Stimulated activated naive CD8-positive, alpha-beta T cell treated with anti-CD3 and anti-CD28 coated beads, Interleukin-15, Interleukin-2, amounts not matched to agents 100 ng/mL and 50 ng/mL, for 24 hours (primary cell): ENCODE measurements at regions not wholly inside any gene's neighbourhood (a gene's known extent, or its start where the extent isn't known, plus 50 kb on each side); places are given as distances from the start of the nearest gene placed in this dataset.

ENCODE experiments used
- H3K27ac Mint-ChIP-seq: one replicate; pipeline ENCODE4 v1.8.0; 2021; ENCODE audit warnings: mild to moderate bottlenecking, mixed read lengths
- H3K27me3 Mint-ChIP-seq: one replicate; pipeline ENCODE4 v1.8.0; 2021; ENCODE audit warnings: mixed read lengths
- H3K36me3 Mint-ChIP-seq: one replicate; pipeline ENCODE4 v1.8.0; 2021; ENCODE audit warnings: low read depth, mixed read lengths
- H3K4me1 Mint-ChIP-seq: one replicate; pipeline ENCODE4 v1.8.0; 2021; ENCODE audit warnings: low read depth, mixed read lengths
- H3K4me3 Mint-ChIP-seq: one replicate; pipeline ENCODE4 v1.8.0; 2021; ENCODE audit warnings: mild to moderate bottlenecking, mixed read lengths
- H3K9me3 Mint-ChIP-seq: one replicate; pipeline ENCODE4 v1.8.0; 2021; ENCODE audit warnings: mixed read lengths

GRCh38 chr5:21164425-21164824 lies 1176.4 kb upstream of the CDH18 start:
- peaks cover 3% of the 10 kb centered on the region for H3K9me3 Mint-ChIP-seq
- no peak overlapping the region for H3K4me3 Mint-ChIP-seq
- no peak overlapping the region for H3K27ac Mint-ChIP-seq
- H3K4me1 Mint-ChIP-seq: no peaks in the 10 kb centered on the region
- no peaks in the 10 kb centered on the region for H3K36me3 Mint-ChIP-seq
- H3K27me3 Mint-ChIP-seq: no peaks in the 10 kb centered on the region

- H3K4me1 Mint-ChIP-seq: no peaks in the 10 kb centered on the region
- H3K36me3 Mint-ChIP-seq: no peaks in the 10 kb centered on the region
- no peaks in the 10 kb centered on the region for H3K27me3 Mint-ChIP-seq
- no peak overlapping the region for H3K4me3 Mint-ChIP-seq
- peaks cover 17% of the 10 kb centered on the region for H3K9me3 Mint-ChIP-seq
- H3K27ac Mint-ChIP-seq: no peak overlapping the region
These were observed 1171.6 kb upstream of the CDH18 start for GRCh38 chr5:21159510-21160059.

- no peak overlapping the region for H3K4me3 Mint-ChIP-seq
- no peaks in the 10 kb centered on the region for H3K36me3 Mint-ChIP-seq
- H3K27me3 Mint-ChIP-seq: no peaks in the 10 kb centered on the region
- peaks cover 14% of the 10 kb centered on the region for H3K9me3 Mint-ChIP-seq
- no peaks in the 10 kb centered on the region for H3K4me1 Mint-ChIP-seq
- no peak overlapping the region for H3K27ac Mint-ChIP-seq
These were observed 1166.5 kb upstream of the CDH18 start for GRCh38 chr5:21154526-21154925.

- no peaks in the 10 kb centered on the region for H3K27me3 Mint-ChIP-seq
- H3K9me3 Mint-ChIP-seq: peaks cover 9% of the 10 kb centered on the region
- no peak overlapping the region for H3K4me3 Mint-ChIP-seq
- H3K27ac Mint-ChIP-seq: no peak overlapping the region
- no peaks in the 10 kb centered on the region for H3K36me3 Mint-ChIP-seq
- no peaks in the 10 kb centered on the region for H3K4me1 Mint-ChIP-seq
These were observed 1164.6 kb upstream of the CDH18 start for GRCh38 chr5:21152611-21153010.

- no peaks in the 10 kb centered on the region for H3K27me3 Mint-ChIP-seq
- H3K36me3 Mint-ChIP-seq: no peaks in the 10 kb centered on the region
- peaks cover 16% of the 10 kb centered on the region for H3K9me3 Mint-ChIP-seq
- no peak overlapping the region for H3K4me3 Mint-ChIP-seq
- no peaks in the 10 kb centered on the region for H3K4me1 Mint-ChIP-seq
- no peak overlapping the region for H3K27ac Mint-ChIP-seq
These were observed 1157.4 kb upstream of the CDH18 start for GRCh38 chr5:21145376-21145775.

GRCh38 chr5:21143686-21144085 lies 1155.7 kb upstream of the CDH18 start:
- Mint-ChIP-seq H3K27ac (no peak overlapping the region), H3K4me3 (no peak overlapping the region), H3K4me1 (no peaks in the 10 kb centered on the region), H3K27me3 (no peaks in the 10 kb centered on the region), H3K36me3 (no peaks in the 10 kb centered on the region), H3K9me3 (peaks cover 16% of the 10 kb centered on the region)

GRCh38 chr5:21142791-21143190 lies 1154.8 kb upstream of the CDH18 start:
- peaks cover 11% of the 10 kb centered on the region for H3K9me3 Mint-ChIP-seq
- no peaks in the 10 kb centered on the region for H3K36me3 Mint-ChIP-seq
- H3K4me1 Mint-ChIP-seq: no peaks in the 10 kb centered on the region
- no peak overlapping the region for H3K27ac Mint-ChIP-seq
- no peaks in the 10 kb centered on the region for H3K27me3 Mint-ChIP-seq
- H3K4me3 Mint-ChIP-seq: no peak overlapping the region

- no peaks in the 10 kb centered on the region for H3K36me3 Mint-ChIP-seq
- no peaks in the 10 kb centered on the region for H3K27me3 Mint-ChIP-seq
- no peak overlapping the region for H3K4me3 Mint-ChIP-seq
- no peak overlapping the region for H3K27ac Mint-ChIP-seq
- H3K4me1 Mint-ChIP-seq: no peaks in the 10 kb centered on the region
- H3K9me3 Mint-ChIP-seq: peaks cover 11% of the 10 kb centered on the region
These were observed 1153.0 kb upstream of the CDH18 start for GRCh38 chr5:21140987-21141386.

- Mint-ChIP-seq H3K27ac (no peak overlapping the region), H3K36me3 (no peaks in the 10 kb centered on the region), H3K4me1 (no peaks in the 10 kb centered on the region), H3K9me3 (no peaks in the 10 kb centered on the region), H3K4me3 (no peak overlapping the region), H3K27me3 (no peaks in the 10 kb centered on the region)
These were observed 1138.2 kb upstream of the CDH18 start for GRCh38 chr5:21126236-21126635.

GRCh38 chr5:21125238-21125983 lies 1137.4 kb upstream of the CDH18 start:
- Mint-ChIP-seq H3K9me3 (no peaks in the 10 kb centered on the region), H3K4me1 (no peaks in the 10 kb centered on the region), H3K4me3 (no peak overlapping the region), H3K27me3 (no peaks in the 10 kb centered on the region), H3K27ac (no peak overlapping the region), H3K36me3 (no peaks in the 10 kb centered on the region)

GRCh38 chr5:21121213-21121612 lies 1133.2 kb upstream of the CDH18 start:
- no peak overlapping the region for H3K27ac Mint-ChIP-seq
- no peak overlapping the region for H3K4me3 Mint-ChIP-seq
- H3K27me3 Mint-ChIP-seq: no peaks in the 10 kb centered on the region

GRCh38 chr5:21097661-21098060 lies 1109.7 kb upstream of the CDH18 start:
- Mint-ChIP-seq H3K27me3 (no peaks in the 10 kb centered on the region), H3K4me3 (no peak overlapping the region), H3K36me3 (no peaks in the 10 kb centered on the region), H3K4me1 (no peaks in the 10 kb centered on the region), H3K9me3 (no peaks in the 10 kb centered on the region), H3K27ac (no peak overlapping the region)

More at GRCh38 chr5:21121213-21121612, 1133.2 kb upstream of the CDH18 start:
- Mint-ChIP-seq H3K4me1 (no peaks in the 10 kb centered on the region), H3K36me3 (no peaks in the 10 kb centered on the region), H3K9me3 (peaks cover 7% of the 10 kb centered on the region)

- Mint-ChIP-seq H3K36me3 (no peaks in the 10 kb centered on the region), H3K4me1 (no peaks in the 10 kb centered on the region), H3K4me3 (no peak overlapping the region), H3K27me3 (no peaks in the 10 kb centered on the region), H3K9me3 (no peaks in the 10 kb centered on the region), H3K27ac (no peak overlapping the region)
These were observed 1106.6 kb upstream of the CDH18 start for GRCh38 chr5:21094619-21095018.

- Mint-ChIP-seq H3K36me3 (no peaks in the 10 kb centered on the region), H3K4me1 (no peaks in the 10 kb centered on the region), H3K27ac (no peak overlapping the region), H3K27me3 (no peaks in the 10 kb centered on the region), H3K4me3 (no peak overlapping the region), H3K9me3 (peaks cover 22% of the 10 kb centered on the region)
These were observed 1099.8 kb upstream of the CDH18 start for GRCh38 chr5:21087766-21088165.

- Mint-ChIP-seq H3K9me3 (peaks cover 22% of the 10 kb centered on the region), H3K27ac (no peak overlapping the region), H3K36me3 (no peaks in the 10 kb centered on the region), H3K4me3 (no peak overlapping the region), H3K27me3 (no peaks in the 10 kb centered on the region), H3K4me1 (no peaks in the 10 kb centered on the region)
These were observed 1097.8 kb upstream of the CDH18 start for GRCh38 chr5:21085791-21086190.

- H3K4me1 Mint-ChIP-seq: no peaks in the 10 kb centered on the region
- H3K4me3 Mint-ChIP-seq: no peak overlapping the region
- no peaks in the 10 kb centered on the region for H3K36me3 Mint-ChIP-seq
- peaks cover 4% of the 10 kb centered on the region for H3K9me3 Mint-ChIP-seq
- no peaks in the 10 kb centered on the region for H3K27me3 Mint-ChIP-seq
- no peak overlapping the region for H3K27ac Mint-ChIP-seq
These were observed 1084.0 kb upstream of the CDH18 start for GRCh38 chr5:21071986-21072385.
